IMR-90 (cell line): ENCODE measurements at regions not wholly inside any gene's neighbourhood (a gene's known extent, or its start where the extent isn't known, plus 50 kb on each side); places are given as distances from the start of the nearest gene placed in this dataset.

Source experiments
- CEBPB ChIP-seq: IDR thresholded peaks from 2 replicates; pipeline ENCODE4 v1.6.1; 2012; ENCODE audit warnings: low read depth, low read length, improper control_type of control experiment
- MAFK ChIP-seq: IDR thresholded peaks from 2 replicates; pipeline ENCODE4 v1.6.1; 2012; ENCODE audit warnings: low read depth, low read length, improper control_type of control experiment
- MXI1 ChIP-seq: IDR thresholded peaks from 2 replicates; pipeline ENCODE4 v1.6.1; 2012; ENCODE audit warnings: low read depth, mild to moderate bottlenecking, low read length, moderate library complexity, borderline replicate concordance
- POLR2A ChIP-seq: IDR thresholded peaks from 2 replicates; pipeline ENCODE4 v1.6.1; 2012; ENCODE audit warnings: mild to moderate bottlenecking, low read depth, low read length
- RAD21 ChIP-seq: IDR thresholded peaks from 2 replicates; pipeline ENCODE4 v1.6.1; 2012; ENCODE audit warnings: low read length, improper control_type of control experiment
- RFX5 ChIP-seq: IDR thresholded peaks from 2 replicates; pipeline ENCODE4 v1.8.0; 2012; ENCODE audit warnings: low read depth, mild to moderate bottlenecking, low read length, moderate library complexity
- SMC3 ChIP-seq: fragments of 150-350 bp; IDR thresholded peaks from 2 replicates; pipeline ENCODE4 v1.6.1; 2016; ENCODE audit warnings: low read depth, mild to moderate bottlenecking, antibody characterized with exemption, low read length, moderate library complexity
- TF ChIP-seq, protein P1 (sequence below): conservative IDR thresholded peaks from 2 replicates; pipeline ENCODE4 v1.5.1; 2012; ENCODE audit warnings: mild to moderate bottlenecking, low read depth, low read length, improper control_type of control experiment

GRCh38 chr1:87435484-87435883, 106.8 kb downstream of the LMO4 start:
- TF ChIP-seq, protein P1, sequence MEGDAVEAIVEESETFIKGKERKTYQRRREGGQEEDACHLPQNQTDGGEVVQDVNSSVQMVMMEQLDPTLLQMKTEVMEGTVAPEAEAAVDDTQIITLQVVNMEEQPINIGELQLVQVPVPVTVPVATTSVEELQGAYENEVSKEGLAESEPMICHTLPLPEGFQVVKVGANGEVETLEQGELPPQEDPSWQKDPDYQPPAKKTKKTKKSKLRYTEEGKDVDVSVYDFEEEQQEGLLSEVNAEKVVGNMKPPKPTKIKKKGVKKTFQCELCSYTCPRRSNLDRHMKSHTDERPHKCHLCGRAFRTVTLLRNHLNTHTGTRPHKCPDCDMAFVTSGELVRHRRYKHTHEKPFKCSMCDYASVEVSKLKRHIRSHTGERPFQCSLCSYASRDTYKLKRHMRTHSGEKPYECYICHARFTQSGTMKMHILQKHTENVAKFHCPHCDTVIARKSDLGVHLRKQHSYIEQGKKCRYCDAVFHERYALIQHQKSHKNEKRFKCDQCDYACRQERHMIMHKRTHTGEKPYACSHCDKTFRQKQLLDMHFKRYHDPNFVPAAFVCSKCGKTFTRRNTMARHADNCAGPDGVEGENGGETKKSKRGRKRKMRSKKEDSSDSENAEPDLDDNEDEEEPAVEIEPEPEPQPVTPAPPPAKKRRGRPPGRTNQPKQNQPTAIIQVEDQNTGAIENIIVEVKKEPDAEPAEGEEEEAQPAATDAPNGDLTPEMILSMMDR, result no peak
- TF ChIP-seq MAFK, result no peak
- no peak for TF ChIP-seq MXI1
- no peak for TF ChIP-seq POLR2A
- TF ChIP-seq RAD21, result no peak
- no peak for TF ChIP-seq RFX5
- no peak for TF ChIP-seq CEBPB
- TF ChIP-seq SMC3, result no peak
